Loucy (cell line): ENCODE measurements at regions not wholly inside any gene's neighbourhood (a gene's known extent, or its start where the extent isn't known, plus 50 kb on each side); places are given as distances from the start of the nearest gene placed in this dataset.

Source experiments
- EZH2phosphoT487 ChIP-seq: fragments of 200-600 bp; IDR thresholded peaks from 2 replicates; pipeline ENCODE4 v1.6.1; 2018; ENCODE audit warnings: antibody characterized with exemption, mild to moderate bottlenecking, moderate library complexity, borderline replicate concordance
- TF ChIP-seq, protein P1 (sequence below): fragments of 200-600 bp; sonication (generic); conservative IDR thresholded peaks from 2 replicates; pipeline ENCODE4 v1.5.1; 2014; ENCODE audit warnings: mild to moderate bottlenecking, antibody characterized with exemption, low read length

DNA sequence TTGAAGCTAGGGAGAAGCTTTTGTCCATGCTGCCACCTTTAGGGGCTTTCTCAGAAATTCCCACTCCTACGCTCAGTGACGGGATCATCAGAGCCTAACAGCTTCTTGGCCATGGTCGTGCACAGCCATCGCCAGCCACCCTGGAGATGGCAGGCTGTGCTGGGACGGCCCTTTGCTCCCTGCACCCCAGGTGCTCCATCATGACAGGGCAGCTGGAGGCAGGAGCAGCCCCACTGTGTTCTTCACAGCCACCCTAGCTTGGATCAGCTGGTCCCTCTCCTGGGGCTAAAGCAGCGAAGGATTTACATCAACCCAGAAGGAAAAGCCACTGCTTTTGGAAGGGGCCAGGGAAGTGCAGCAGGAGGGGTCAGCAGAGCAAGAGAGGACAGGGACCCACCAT lies 235.9 kb downstream of the LY86 start:
- TF ChIP-seq, protein P1, sequence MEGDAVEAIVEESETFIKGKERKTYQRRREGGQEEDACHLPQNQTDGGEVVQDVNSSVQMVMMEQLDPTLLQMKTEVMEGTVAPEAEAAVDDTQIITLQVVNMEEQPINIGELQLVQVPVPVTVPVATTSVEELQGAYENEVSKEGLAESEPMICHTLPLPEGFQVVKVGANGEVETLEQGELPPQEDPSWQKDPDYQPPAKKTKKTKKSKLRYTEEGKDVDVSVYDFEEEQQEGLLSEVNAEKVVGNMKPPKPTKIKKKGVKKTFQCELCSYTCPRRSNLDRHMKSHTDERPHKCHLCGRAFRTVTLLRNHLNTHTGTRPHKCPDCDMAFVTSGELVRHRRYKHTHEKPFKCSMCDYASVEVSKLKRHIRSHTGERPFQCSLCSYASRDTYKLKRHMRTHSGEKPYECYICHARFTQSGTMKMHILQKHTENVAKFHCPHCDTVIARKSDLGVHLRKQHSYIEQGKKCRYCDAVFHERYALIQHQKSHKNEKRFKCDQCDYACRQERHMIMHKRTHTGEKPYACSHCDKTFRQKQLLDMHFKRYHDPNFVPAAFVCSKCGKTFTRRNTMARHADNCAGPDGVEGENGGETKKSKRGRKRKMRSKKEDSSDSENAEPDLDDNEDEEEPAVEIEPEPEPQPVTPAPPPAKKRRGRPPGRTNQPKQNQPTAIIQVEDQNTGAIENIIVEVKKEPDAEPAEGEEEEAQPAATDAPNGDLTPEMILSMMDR = no peak
- TF ChIP-seq EZH2phosphoT487 = no peak
